C4-2B (cell line): ENCODE measurements at regions not wholly inside any gene's neighbourhood (a gene's known extent, or its start where the extent isn't known, plus 50 kb on each side); places are given as distances from the start of the nearest gene placed in this dataset.

Experiments
- CTCF ChIP-seq: fragments of 450-650 bp; conservative IDR thresholded peaks from 2 replicates; pipeline ENCODE4 v1.5.1; 2017; ENCODE audit warnings: mild to moderate bottlenecking
- ZFX ChIP-seq: fragments of 450-650 bp; IDR thresholded peaks from 2 replicates; pipeline ENCODE4 v1.6.1; 2017

GRCh38 chr7:24035366-24036032, 248.5 kb upstream of the NPY start:
- no peak for TF ChIP-seq CTCF
- TF ChIP-seq ZFX: no peak
